Fibroblast of peridontal ligament (primary cell): ENCODE measurements at regions not wholly inside any gene's neighbourhood (a gene's known extent, or its start where the extent isn't known, plus 50 kb on each side); places are given as distances from the start of the nearest gene placed in this dataset.

Source experiments
- DNase-seq: peaks from one replicate; pipeline ENCODE4 v3.0.0-alpha.2; 2010; ENCODE audit errors: extremely low read depth

- DNase-seq, result peak; percentile 18
Measured at GRCh38 chr14:85461432-85462133, 68.4 kb upstream of the FLRT2 start.

DNA sequence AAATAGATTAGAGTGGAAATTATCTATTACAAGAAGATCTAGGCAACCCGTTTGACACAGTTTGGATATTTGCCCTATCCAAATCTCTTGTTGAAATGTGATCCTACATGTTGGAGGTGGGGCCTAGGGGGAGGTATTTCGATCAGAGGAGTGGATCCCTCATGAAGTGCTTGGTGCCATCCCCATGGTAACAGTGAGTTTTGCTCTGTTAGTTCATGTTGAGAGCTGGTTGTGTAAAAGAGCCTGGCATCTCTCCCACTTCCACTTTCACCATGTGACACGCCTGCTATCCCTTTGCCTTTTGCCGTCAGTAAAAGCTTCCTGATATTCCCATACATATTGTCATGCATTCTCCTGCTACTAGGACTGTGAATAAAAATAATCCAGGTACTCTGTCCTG, 66.4 kb upstream of the FLRT2 start:
- no peak for DNase-seq

DNA sequence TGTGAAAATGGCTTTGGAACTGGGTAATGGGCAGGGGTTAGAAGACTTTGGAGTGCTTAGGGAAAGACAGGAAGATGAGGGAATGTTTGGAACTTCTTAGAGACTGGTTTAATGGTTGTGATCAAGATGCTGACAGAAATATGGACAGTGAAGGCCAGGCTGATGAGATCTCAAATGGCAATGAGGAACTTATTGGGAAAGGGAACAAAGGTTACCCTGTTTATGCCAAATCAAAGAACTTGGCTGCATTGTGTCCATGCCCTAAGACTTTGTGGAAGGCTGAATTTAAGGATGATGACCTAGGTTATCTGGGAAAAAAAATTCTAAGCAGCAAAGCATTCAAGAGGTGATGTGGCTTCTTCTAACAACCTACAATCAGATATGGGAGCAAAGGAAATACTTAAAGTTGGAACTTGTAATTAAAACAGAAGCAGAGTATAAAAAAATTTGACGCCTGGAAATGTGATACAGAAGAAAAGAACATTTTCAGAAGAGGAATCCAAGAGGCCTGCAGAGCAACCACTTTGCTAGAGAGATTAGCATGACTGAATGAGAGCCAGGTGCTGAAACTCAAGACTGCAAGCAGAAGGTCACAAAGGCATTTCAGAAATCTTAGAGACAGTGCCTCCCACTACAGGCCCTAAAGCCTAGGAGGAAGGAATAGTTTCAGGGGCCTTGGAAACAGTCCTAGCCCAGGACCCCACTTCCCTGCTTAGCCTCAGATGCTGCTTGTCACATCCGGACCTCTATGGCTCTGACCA, 65.6 kb upstream of the FLRT2 start:
- no peak for DNase-seq

- DNase-seq, result no peak
Measured at GRCh38 chr14:85466678-85467077, 63.3 kb upstream of the FLRT2 start.

GRCh38 chr14:85468816-85469215, 61.1 kb upstream of the FLRT2 start:
- DNase-seq, result no peak

- peak; percentile 93 for DNase-seq
Measured at GRCh38 chr14:85471156-85471555, 58.8 kb upstream of the FLRT2 start.

GRCh38 chr14:85471744-85472143, 58.2 kb upstream of the FLRT2 start:
- peak; percentile 90 for DNase-seq

DNA sequence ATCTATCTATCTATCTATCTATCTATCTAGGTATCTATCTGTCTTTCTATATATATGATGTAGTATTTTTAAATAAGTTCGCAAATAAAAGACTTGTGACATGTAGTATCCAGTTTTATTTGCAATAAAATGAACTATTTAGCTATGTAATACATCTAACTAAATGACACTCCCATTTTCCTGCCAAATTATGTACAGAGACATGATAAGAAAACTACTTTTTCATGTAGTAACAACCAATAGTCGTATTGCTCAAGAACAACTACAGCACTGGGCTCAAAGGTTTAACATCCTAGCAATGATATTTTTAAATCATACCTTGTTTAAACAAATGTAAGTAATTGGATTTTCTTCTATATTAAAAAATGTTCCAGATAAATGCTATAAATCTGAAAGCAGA, 55.5 kb upstream of the FLRT2 start:
- no peak for DNase-seq

DNA sequence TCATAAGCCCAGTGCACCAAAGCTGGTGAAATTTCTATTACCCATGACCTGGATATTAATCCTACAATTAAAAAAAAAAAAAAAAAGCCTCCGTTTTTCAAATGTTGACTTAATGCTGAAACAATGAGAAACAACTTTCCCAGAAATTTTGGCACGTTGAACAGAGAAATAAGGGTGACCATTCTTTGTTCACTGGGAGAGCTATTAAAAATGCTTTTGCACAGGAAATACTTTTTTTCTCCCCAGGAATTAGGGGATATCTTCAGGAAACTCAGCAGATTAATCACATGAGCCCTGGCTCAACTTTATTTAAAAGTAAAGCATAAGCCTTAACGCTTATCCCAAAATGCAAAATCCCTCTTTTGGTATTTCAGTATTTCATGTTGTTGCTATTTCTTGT, 54.8 kb upstream of the FLRT2 start:
- DNase-seq, result no peak

DNA sequence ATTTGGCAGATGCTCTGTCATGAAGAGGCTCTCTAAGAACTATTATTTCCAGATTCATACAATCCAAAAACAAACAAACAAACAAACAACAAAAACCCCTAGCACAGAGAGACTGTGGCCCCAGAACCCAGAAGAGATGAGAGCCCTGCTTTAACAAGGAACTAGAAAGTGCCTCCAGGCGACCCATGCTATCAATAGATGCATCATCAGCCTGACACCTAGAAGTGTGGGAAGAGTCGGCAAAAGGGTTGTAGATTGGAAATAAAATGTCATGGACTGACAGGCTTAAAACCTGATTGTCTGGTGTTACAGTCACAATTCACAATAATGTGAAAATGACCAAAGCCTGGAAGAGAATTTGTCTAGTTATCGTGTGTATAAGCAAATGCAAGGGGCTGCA, 50.6 kb upstream of the FLRT2 start:
- DNase-seq, result no peak

DNA sequence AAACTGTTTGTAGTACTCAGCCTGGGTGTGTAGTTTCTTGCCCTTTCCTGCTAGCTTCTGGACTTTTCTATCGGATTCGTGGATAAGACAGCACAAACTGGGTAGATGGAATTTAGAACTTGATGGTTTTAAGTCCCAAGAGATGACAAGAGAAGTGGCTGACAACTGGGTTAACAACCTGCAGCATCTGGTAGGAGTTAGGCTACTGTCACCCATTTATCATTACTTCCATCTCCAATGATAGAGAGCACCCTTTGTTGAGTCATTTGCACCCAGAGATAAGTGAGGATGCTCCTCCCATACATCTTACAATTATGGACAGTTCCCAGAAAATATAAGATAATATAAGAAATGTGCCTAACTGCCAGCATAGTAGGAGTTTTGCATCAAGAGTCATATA, 50.2 kb upstream of the FLRT2 start:
- DNase-seq, result no peak
